Esophagus muscularis mucosa (tissue), 4 donors: ENCODE measurements at regions not wholly inside any gene's neighbourhood (a gene's known extent, or its start where the extent isn't known, plus 50 kb on each side); places are given as distances from the start of the nearest gene placed in this dataset.

Experiments used
- DNase-seq: peaks from one replicate; pipeline ENCODE4 v3.0.0-alpha.2; 2017; ENCODE audit errors: extremely low spot score
- H3K27ac ChIP-seq, 4 donors: fragments of 200-600 bp; sonication (generic); replicated peaks in 1 of 4; 1 replicate in 3 of 4; 2 replicates in 1 of 4; pipeline ENCODE4 v1.5.1; 2016 to 2019; ENCODE audit warnings: mild to moderate bottlenecking in 1 of 4
- H3K27me3 ChIP-seq, 4 donors: fragments of 200-600 bp; sonication (generic); one replicate each; pipeline versions ENCODE4 v1.5.1 to v1.6.0; 2016 to 2019
- H3K36me3 ChIP-seq, 4 donors: fragments of 200-600 bp; sonication (generic); one replicate each; pipeline ENCODE4 v1.5.1; 2016 to 2019
- H3K4me1 ChIP-seq, 4 donors: fragments of 200-600 bp; sonication (generic); one replicate each; pipeline ENCODE4 v1.5.1; 2016 to 2019
- H3K4me3 ChIP-seq, 4 donors: fragments of 200-600 bp; sonication (generic); 1 replicate in 2 of 4; 2 replicates in 2 of 4; pipeline ENCODE4 v1.5.1; 2016 to 2019; ENCODE audit warnings: mild to moderate bottlenecking in 4 of 4, moderate library complexity in 1 of 4
- H3K9me3 ChIP-seq, 4 donors: fragments of 200-600 bp; sonication (generic); 1 replicate in 3 of 4; 2 replicates in 1 of 4; pipeline ENCODE4 v1.5.1; 2016 to 2019
- EP300 ChIP-seq: sonication (generic); formaldehyde crosslinking; IDR thresholded peaks from one replicate; pipeline ENCODE4 v1.6.1; 2017; ENCODE audit warnings: antibody characterized with exemption
- POLR2A ChIP-seq: fragments of 450-650 bp; IDR thresholded peaks from one replicate; pipeline ENCODE4 v1.6.1; 2017; ENCODE audit warnings: antibody characterized with exemption, moderate library complexity, mild to moderate bottlenecking, low read depth
- POLR2AphosphoS5 ChIP-seq, 2 donors: sonication (generic); formaldehyde crosslinking; IDR thresholded peaks; one replicate each; pipeline ENCODE4 v1.6.1; 2017; ENCODE audit warnings: antibody characterized with exemption in 2 of 2
- WGBS: methylation state at CpG from one replicate; pipeline ENCODE4 v1.1.5; 2018; 5-methylcytosine and 5-hydroxymethylcytosine counted together
- intact Hi-C: fragments of 100-400 bp; cut with DNase I; formaldehyde crosslinking; loops from one replicate; pipeline ENCODE4 v1.15.1; 2023
- TF ChIP-seq, protein P1 (sequence below), 3 experiments: fragments of 200-600 bp in 2 of 3; fragments of 450-650 bp in 1 of 3; sonication (generic) in 2 of 3; IDR thresholded peaks; one replicate each; pipeline ENCODE4 v1.5.1; 2017 to 2019; ENCODE audit warnings: antibody characterized with exemption in 3 of 3, mild to moderate bottlenecking in 2 of 3, moderate library complexity in 1 of 3

DNA sequence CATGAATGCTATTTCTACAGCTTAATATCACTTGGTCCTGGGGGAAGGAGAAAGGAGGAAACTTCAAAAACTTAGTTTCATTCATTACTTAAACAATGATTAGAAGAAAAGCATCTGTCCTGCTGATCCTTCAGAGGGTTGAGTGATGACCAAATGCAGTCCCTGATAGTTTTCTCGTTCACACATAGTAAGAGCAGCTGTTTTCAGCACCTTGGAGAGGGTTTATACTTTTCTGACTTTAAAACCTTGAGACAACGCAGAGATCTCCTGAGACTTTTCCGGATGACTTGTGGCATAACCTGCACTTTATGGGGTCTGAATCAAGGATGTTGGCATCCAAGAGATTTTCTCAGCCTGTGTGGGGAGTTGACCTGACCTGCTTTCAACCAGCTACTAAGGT lies 94.0 kb upstream of the KCND3 start:
- no peaks in the 10 kb centered on the region for H3K9me3 ChIP-seq
- TF ChIP-seq POLR2A (no peak), POLR2AphosphoS5 (IDR thresholded peaks at IDR 0.05) (no peak), EP300 (no peak)
- TF ChIP-seq, protein P1, sequence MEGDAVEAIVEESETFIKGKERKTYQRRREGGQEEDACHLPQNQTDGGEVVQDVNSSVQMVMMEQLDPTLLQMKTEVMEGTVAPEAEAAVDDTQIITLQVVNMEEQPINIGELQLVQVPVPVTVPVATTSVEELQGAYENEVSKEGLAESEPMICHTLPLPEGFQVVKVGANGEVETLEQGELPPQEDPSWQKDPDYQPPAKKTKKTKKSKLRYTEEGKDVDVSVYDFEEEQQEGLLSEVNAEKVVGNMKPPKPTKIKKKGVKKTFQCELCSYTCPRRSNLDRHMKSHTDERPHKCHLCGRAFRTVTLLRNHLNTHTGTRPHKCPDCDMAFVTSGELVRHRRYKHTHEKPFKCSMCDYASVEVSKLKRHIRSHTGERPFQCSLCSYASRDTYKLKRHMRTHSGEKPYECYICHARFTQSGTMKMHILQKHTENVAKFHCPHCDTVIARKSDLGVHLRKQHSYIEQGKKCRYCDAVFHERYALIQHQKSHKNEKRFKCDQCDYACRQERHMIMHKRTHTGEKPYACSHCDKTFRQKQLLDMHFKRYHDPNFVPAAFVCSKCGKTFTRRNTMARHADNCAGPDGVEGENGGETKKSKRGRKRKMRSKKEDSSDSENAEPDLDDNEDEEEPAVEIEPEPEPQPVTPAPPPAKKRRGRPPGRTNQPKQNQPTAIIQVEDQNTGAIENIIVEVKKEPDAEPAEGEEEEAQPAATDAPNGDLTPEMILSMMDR (IDR thresholded peaks at IDR 0.05), result no peak
- no peak for DNase-seq
- no peak overlapping the region for H3K27ac ChIP-seq
- H3K4me3 ChIP-seq, result no peak overlapping the region
- WGBS, result 21% methylated on average over 3 of the region's 3 CpGs
- intact Hi-C loops, result no loop called here
- H3K27me3 ChIP-seq, result no peaks in the 10 kb centered on the region
- H3K36me3 ChIP-seq, result no peaks in the 10 kb centered on the region
- H3K4me1 ChIP-seq, result no peaks in the 10 kb centered on the region

DNA sequence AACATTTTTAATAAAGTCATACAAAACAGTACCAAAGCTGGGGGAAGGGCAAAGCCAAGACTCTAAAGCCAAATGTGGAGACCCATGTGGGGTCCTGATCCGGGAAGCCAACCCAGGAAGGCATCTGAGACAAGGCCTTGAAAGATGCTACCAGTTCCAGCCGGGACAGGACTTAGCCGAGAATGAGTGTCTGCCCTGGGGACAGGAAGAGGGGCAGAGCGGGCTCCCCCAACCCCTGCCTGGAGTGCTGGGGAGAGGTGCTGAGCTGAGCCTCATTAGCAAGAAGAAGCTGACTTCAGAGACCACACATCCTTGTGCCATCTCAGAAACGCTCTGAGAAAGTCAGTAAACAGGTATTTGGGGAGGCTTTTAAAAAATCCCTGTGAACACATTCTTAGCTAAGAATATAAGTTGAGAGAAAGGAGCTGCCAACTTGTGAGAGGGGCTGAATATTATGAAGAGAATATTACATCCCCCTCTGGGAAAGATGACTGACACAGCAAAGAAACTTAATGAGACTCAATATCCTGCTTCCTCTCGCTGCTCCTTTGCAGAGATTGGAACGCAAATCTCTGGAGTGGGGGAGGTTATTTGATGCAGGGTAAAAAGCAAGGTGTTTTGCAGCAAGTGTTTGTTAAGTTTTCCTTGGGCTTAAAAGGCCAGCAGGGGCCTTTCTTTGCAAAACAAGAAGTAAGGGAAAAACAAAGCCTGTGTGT lies 103.3 kb upstream of the KCND3 start:
- intact Hi-C loops, result no loop called here
- 40% methylated on average over 7 of the region's 7 CpGs for WGBS
- Histone ChIP-seq H3K4me1 (no peaks in the 10 kb centered on the region), H3K36me3 (no peaks in the 10 kb centered on the region), H3K27ac (no peak overlapping the region), H3K9me3 (no peaks in the 10 kb centered on the region), H3K27me3 (peaks cover 0 to 14% (median 0%) of the 10 kb centered on the region in 4 donors), H3K4me3 (no peak overlapping the region)
- peak; percentile 84 for DNase-seq
- TF ChIP-seq POLR2AphosphoS5 (IDR thresholded peaks at IDR 0.05) (no peak), EP300 (no peak), POLR2A (no peak)
- TF ChIP-seq, protein P1 (IDR thresholded peaks at IDR 0.05), result no peak

DNA sequence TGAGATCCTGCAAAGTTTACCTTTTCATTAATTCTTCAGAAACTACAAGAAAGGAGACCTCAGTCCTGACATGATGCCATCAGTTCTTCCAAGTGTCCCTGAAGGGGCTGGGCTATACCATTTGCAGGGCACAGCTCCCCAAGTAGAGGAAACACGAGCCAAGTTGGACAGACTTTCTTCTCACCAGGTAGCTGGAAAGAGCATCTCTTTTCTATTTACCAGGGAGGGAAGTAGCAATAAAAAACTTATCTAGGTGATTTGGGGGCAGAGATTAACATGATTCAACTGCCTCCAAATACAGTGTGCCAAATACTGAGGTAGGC lies 103.9 kb upstream of the KCND3 start:
- intact Hi-C loops, result no loop called here
- Histone ChIP-seq H3K9me3 (no peaks in the 10 kb centered on the region), H3K27ac (no peak overlapping the region), H3K27me3 (peaks cover 0 to 14% (median 0%) of the 10 kb centered on the region in 4 donors), H3K4me3 (no peak overlapping the region), H3K4me1 (no peaks in the 10 kb centered on the region), H3K36me3 (no peaks in the 10 kb centered on the region)
- WGBS, result 19% methylated on average over 1 of the region's 1 CpG
- DNase-seq, result peak; percentile 7
- no peak for TF ChIP-seq POLR2A
- TF ChIP-seq, protein P1 (IDR thresholded peaks at IDR 0.05), result no peak
- no peak for TF ChIP-seq POLR2AphosphoS5 (IDR thresholded peaks at IDR 0.05)
- TF ChIP-seq EP300, result no peak

- Histone ChIP-seq H3K27ac (no peak overlapping the region), H3K27me3 (no peaks in the 10 kb centered on the region), H3K4me1 (no peaks in the 10 kb centered on the region), H3K36me3 (no peaks in the 10 kb centered on the region), H3K4me3 (no peak overlapping the region), H3K9me3 (no peaks in the 10 kb centered on the region)
- intact Hi-C loops, result no loop called here
- WGBS, result 73% methylated on average over 2 of the region's 2 CpGs
- DNase-seq, result peak; percentile 85
- no peak for TF ChIP-seq EP300
- TF ChIP-seq, protein P1 (IDR thresholded peaks at IDR 0.05), result no peak
- no peak for TF ChIP-seq POLR2A
- no peak for TF ChIP-seq POLR2AphosphoS5 (IDR thresholded peaks at IDR 0.05)
Measured at GRCh38 chr1:112099979-112100378, 110.5 kb upstream of the KCND3 start.

DNA sequence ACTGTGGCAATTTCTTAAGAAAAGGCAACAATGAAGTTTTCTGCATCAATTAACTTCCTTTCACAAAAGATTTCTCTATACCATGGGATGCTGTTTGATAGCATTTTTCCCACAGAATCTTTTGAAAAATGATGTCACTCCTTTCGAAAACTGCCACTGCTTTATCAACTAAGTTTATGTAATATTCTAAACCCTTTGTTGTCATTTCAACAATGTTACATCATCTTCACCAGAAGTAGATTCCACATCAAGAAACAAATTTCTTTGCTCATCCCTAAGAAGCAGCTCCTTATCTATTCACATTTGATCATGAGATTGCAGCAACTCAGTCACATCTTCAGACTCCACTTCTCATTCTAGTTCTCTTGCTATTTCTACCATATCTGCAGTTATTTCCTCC lies 116.1 kb upstream of the KCND3 start:
- Histone ChIP-seq H3K27ac (no peak overlapping the region), H3K27me3 (no peaks in the 10 kb centered on the region), H3K9me3 (peaks cover 0 to 12% (median 0%) of the 10 kb centered on the region in 4 donors), H3K4me1 (no peaks in the 10 kb centered on the region), H3K36me3 (no peaks in the 10 kb centered on the region), H3K4me3 (no peak overlapping the region)
- intact Hi-C loops, result no loop called here
- DNase-seq, result no peak
- 91% methylated on average over 1 of the region's 1 CpG for WGBS
- TF ChIP-seq EP300 (no peak), POLR2AphosphoS5 (IDR thresholded peaks at IDR 0.05) (no peak), POLR2A (no peak)
- TF ChIP-seq, protein P1 (IDR thresholded peaks at IDR 0.05), result no peak
